C1 segment of cervical spinal cord (tissue), 14 donors: ENCODE measurements at regions not wholly inside any gene's neighbourhood (a gene's known extent, or its start where the extent isn't known, plus 50 kb on each side); places are given as distances from the start of the nearest gene placed in this dataset.
"Not testable (repeated sequence)": the region's sequence is repeated elsewhere in the genome, so short reads cannot be mapped to it uniquely, and the experiment has no call there.

Source experiments
- DNase-seq, 14 donors: peaks; one replicate each; lab custom pipeline; 2025; lab: John Stamatoyannopoulos, UW

DNA sequence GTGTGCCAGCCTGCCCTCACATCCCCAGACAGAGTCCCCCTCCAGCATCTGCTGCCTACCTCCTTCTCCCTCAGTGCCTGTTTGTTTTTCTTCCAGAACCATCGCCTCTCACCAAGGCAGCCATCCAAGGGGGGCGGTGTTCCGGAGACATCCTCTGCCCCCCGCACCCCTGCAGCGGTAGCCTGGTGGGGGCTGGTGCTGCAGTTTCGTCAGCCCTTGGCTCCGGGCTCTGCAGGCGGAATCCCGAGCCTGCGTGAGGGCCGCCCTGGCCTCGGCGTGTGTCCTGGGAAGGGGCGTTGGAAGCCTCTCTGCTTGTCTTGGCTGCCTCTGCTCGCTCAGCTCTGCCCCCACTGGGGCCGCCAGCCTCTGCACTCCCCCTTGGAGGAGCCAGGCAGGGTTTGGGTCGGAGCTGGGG, 126.0 kb upstream of the CIBAR2 start:
- peak in 10 of 14 donors; percentile 9 to 75 (median 38) for DNase-seq

DNA sequence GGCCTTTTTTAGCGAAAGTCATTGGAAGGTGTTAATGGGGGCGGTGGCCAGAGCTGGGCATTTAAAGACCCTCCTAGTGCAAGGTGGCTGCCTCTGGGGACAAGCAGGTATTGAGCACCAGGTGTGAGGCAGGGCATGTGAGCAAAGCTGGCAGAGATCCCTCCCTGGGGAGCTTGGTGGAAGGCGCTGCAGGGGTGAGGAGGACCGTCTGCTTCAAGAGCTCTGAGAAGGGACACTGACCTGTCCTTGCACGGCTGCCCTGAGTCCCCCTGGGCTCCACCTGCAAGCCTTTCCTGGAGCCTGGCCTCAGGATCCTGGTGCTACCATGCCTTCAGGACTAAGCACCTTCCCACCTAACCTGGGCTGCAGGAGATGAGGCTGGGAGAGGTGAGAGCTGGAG, 127.0 kb upstream of the CIBAR2 start:
- DNase-seq: no peak

DNA sequence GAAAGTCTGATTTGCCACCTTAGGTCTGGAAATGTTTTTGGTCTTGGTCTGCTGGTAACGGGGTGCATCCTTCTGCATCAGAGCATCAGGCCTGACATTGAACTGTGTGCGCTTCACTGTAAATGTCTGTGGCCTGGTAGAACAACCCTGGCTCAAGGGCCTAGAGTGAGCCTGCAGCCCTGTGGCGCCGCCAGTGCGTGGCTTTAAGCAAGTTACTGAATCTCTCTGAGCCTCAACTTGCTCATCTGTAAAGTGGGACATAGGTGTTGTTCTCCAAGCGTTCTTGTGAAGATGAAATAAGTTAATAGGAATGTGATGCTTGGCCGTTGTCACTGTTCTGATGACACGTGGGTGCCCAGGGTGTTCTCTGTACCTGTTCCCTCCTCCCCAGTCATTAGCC, 127.6 kb upstream of the CIBAR2 start:
- no peak for DNase-seq

DNA sequence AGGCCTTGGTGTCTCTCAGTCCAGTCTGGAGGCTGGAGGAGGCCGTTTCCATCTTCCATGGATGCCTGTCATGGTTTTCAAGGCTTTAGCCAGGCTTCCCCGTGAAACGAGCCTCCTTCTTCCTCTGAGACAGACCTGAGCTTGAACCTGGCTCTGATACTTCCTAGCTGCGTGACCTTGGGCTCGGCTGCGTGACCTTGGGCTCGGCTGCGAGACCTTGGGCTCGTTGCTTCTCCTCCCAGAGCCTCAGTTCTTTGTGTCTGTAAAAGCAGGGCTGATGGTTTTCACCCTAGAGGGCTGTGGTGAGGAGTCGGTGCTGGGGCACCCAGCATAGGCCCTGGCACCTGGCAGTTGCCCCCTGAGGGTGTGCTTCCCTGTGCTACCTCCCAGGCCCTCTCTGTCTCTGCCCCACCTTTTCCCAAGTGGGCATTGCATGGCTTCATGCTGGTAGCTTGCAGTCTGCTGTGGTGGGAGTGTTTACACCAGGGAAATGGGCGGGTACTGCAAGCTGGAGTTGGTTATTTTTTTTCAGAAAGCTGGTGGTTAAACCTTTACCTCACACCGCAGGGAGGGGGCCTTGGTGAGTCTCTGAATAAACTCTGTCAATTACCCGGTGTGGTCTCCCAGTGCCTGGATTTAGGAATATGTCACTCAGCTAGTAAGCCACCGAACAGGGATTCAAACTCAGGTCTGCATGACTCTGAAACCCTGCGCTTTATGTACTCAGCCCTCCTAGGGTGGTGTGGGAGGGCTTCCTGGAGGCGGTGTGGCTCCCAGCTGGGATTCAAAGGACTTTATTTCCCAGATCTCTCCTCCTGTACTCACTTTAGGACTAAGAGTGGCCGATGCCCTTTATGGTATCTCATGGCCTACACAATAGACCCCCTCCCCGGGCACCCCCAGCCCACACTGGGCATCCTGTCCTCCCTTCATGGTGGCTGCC, 129.0 kb upstream of the CIBAR2 start:
- no peak for DNase-seq

DNA sequence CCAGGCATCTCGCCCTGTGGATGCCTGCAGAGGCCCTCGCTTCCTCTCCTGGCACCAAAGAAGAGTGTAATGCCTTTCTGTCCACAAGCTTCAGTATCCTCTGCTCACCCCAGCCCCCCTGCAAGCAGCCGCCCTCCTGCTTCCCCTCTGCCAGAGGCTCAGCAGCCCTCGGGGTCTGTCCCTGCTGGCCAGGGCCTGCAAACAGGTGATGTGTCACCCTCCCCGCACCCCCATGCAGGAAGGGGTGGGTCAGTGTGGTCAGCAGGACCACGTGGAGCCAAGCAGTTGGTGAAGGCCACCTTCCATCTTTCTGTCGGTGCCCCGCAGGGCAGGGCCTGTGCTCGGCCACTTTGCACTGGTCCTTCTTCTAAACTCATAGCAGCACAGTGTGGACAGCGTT, 129.9 kb upstream of the CIBAR2 start:
- DNase-seq: peak in 1 of 14 donors; percentile 37

DNA sequence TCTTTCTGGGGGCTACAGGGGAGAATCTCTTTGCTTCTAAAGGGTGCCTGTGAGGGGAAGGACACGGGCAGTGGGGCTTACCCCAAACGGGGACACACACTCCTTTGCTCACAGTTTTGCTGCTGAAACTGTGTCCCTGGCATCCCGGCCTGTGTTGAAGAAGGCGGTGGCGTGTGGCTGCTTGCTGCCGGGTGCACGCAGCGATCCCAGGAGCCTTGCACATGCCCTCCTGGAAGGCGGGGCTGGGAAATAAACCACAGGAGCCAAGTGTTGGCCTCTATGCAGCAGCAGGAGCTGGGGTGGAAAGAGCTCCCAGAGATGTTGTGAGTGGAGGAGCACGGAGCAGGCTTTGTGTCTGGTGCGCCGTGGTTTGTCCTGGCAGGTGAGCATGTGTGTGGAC, 131.0 kb upstream of the CIBAR2 start:
- DNase-seq: no peak

DNA sequence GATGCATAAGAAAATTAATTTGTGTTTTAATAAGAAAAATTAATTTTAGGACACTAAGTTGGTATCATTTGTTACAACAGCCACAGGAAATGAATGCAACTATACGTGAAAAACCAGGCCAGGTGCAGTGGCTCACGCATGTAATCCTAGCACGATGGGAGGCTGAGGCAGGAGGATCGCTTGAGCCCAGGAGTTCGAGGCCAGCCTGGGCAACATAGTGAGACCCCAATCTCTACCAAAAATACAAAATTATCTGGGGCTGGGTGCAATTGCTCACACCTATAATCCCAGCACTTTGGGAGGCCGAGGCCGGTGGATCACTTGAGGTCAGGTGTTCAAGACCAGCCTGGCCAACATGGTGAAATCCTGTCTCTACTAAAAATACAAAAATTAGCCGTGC, 132.2 kb upstream of the CIBAR2 start:
- DNase-seq: not testable (repeated sequence)

DNA sequence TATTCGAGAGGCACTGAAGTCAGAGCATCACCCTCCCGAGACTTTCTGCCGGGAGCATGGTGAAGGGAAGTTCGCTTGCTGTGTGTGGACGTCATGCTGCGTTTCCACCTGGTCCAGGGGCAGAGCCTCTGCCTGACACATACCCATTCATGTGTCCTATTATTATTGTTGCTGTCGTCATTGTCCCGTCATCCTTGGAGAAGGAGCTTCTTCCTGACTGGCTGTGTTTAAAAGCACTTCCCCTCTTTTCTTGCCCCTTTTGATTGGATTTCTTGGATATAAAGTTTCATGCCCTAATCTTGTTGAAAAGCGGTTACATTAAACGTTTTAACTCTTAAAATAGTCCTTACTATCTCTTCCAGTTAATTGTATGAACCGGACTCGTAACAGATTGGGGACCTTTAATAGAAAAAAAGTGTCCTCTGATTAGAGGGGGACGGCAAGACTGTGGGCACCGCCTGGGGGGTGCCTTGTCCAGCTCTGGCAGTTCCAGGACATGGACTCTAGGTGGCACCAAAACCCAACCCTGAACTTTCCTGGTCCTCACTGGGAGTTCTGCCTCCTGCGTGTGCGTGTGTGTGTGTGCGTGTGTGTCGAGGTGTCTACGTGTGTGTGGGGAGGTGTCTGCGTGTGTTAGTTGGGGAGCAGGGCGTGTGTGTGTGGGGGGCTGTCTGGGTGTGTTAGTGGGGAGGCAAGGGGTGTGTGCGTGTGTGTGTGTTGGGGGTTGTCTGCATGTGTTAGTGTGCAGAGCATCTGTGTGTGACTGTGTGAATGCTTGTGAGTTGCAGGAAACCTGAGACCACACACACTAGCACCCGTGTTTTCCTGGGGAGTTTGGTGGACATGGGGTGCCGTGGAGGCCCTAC, 133.3 kb upstream of the CIBAR2 start:
- DNase-seq: peak in 6 of 14 donors; percentile 21 to 81 (median 34)

DNA sequence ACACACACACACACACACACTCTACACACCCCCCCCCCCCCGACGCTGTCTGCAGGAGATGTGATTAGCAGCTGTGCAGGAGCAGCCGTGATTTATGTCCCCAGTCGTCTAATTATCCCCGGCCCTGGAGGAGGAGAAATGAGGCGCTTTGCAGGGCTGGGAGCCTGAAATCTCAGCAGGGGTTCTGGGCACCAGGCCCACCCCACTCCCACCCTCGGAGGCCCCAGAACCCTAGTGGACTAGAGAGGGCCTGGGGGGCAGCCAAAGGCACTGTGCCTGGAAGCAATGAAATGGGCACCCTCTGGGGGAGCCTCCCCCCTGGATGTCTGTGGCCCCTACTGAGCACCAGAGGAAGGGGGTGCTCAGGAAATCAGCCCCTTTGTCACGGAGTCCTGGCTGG, 134.2 kb upstream of the CIBAR2 start:
- no peak for DNase-seq

DNA sequence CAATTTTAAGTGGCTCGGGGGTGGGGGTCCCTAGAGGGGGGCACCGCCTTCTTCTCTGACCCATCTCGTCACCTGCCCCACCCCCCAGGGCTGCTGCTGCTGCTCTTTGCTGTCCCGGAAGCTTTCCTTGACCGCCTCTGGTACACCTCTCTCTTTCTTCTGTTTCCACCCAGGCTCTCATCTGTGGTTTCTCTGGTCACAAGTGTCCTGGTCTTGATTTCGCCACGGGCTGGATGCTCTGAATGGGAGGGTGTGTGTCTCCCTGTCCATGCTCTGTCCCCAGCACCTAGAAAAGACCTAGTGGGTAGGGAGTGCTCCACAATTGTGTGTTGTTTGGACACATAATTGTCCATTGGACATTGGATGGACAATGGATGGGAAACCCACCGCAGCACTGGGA, 134.7 kb upstream of the CIBAR2 start:
- no peak for DNase-seq

DNA sequence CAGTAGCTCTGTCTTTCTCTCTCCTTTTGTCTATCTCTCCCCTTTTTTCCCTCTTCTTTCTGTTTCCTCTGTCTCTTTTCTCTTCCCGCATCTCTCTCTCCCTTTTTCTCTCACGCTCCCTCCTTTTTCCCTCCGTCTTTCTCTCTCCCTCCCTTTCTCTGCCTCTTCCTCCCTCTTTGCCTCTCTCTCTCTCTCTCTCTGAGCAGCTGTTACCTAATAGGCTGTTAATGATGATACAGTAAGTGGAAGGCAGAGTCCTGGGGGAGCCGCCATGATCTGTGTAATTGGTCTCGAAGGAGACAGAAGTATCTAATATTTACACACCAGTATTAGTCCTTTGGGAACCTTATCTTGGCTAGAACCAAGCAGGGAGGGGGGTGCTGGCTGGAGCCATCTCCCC, 136.1 kb upstream of the CIBAR2 start:
- no peak for DNase-seq

DNA sequence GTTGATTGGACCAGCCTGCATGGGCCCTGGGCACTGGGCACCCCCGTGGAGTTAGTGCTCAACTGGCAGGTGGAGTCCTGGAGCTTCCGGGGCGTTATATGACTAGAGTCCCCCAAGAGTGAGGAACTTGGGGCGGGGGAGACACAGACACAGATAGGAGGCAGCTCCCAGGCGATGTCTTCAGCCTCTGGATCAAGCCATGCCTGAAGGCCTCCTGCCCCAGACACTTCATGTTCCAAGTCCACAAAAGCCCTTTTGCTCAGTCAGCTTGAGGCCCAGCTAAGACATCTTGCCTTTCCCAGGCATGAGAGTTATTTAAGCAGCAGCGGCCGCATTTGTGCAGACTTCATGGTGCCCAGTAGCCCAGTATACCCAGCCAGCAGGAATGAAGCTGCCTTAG, 136.6 kb upstream of the CIBAR2 start:
- DNase-seq: no peak

DNA sequence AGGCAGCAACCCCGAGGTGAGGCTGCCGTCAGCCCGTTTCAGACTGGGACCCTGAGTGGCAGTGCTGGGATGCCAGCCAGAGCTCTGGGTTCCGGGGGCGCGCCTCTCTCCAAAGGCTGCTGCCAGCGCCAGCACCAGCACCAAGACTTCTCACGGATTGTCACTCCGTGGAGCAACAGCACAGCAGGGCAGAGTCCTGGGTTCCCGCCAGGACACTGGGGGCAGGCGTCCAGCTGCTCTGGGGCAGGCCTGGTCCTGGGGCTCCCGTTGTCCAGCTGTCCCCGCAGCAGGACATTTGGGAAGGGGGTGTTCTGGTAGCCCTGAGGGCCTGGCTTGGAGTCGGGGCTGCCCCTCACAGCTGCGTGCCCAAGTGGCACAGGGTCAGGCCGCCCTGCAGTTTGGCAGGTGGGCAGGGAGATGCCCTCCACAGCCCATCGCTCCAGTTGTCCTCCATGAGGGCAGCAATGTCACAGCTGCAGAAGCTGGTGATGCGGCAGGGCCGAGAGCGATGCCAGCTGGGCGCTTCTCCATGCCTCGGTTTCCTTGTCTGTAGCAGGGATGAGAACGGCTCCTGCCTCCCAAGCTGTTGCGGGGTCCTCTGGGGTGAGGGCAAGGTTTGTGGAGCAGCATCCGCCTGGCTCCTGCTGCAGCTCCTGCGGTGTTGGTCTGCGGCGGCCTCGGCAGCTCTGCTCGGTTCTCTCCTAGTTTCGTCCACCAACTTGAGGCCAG, 137.3 kb upstream of the CIBAR2 start:
- DNase-seq: peak in 8 of 14 donors; percentile 29 to 77 (median 47)

DNA sequence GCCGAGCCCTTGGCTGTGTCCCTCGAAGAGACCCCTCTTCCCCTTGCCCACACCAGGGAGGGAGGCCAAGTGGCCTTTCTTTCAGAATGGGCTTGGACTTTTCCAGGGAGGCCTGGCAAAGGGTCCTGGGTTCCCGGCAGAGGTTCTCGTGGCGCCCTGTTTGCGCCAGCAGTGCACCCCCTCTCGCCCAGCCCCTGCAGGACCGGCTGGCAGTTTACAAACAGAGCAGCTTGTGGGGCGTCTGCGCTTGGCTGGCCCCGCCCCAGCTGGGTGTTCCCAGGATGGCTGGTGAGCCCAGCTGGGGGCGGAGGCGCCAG, 137.8 kb upstream of the CIBAR2 start:
- DNase-seq: peak in 4 of 14 donors; percentile 32 to 85 (median 58)

DNA sequence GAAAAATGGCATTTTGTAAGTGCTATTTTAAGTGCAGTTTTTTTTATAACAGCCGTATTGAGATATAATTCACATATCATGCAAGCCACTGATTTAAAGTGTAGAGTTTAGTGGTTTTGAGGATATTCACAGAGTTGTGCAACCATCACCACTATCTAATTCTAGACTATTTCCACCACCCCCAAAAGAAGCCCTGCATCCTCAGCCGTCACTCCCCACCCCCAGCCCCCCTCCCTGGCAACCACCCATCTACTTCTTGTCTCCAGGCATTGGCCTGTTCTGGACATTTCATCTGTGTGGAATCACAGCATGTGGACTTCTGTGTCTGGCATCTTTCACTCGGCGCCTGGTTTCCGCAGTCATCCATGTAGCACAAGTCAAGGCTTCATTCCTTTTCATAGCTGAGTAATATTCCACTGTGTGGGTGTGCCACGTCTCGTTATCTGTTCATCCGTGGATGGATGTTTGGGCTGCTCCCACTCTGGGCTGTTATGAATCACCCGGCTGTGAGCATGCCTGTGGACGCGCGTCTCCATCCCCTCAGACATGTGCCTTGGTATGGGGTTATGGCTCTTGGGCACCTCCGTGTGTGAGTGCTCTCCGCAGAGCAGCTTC, 138.4 kb upstream of the CIBAR2 start:
- no peak for DNase-seq

DNA sequence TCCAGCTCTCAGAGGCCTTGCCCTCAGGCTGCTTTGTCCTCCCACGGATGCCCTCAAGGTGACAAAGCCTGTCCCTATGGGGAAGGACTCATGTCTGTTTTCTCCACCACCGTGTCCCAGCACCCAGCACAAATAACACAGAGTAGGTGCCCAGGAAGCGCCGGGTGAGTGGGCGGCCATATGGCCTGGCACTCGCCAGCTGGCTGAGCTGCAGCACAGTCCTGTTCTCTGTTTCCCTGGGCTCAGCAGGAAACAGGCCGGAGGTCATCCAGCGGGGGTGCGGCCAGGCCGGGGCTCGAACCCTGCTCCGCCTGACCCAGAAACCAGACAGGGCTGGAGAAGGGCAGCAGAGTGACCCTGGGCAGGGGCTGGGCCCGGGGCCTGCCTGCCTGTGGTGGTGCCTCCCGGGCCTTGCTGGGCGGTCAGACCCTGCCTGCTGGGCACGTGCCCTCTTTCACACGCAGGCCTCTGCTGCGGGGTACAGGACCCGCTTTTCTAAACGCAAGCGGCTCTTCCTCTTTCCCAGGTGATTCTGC, 139.0 kb upstream of the CIBAR2 start:
- no peak for DNase-seq

DNA sequence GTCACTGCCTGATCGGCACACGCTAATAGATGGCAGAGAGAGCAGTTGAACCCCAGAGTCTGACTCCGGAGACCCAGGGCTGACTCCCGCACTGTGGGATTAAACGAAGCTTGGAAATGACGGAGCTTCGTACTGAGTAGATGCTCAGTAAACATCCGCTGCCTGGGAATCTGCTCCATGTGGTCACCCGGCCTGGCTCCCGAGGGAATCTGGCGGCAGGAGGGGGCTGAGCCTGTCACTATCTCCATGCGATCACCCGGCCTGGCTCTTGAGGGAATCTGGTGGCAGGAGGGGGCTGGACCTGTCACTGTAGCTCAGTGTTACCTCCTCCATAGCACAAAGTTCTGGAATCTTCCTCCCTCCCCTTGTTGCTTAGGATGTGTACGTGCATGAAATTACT, 139.7 kb upstream of the CIBAR2 start:
- DNase-seq: no peak

DNA sequence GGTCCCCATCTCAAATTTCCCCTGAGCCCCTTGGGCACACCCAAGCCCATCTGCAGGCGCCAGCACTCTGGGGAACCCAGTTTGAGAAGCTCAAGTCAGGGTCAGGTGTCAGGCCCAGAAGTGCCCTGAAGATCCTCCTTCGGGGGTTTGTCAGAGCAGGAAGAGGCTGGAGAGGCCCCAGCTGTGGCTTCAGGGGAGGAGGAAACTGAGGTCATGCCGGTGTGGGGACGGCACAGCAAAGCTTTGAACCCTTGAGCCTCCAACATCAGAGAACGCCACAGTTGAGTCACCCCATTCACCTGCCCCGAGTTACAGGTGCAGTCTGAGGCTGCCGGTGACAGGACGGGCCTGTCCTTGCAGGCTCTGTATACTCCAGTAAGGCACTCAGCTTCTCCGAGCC, 140.2 kb upstream of the CIBAR2 start:
- no peak for DNase-seq

DNA sequence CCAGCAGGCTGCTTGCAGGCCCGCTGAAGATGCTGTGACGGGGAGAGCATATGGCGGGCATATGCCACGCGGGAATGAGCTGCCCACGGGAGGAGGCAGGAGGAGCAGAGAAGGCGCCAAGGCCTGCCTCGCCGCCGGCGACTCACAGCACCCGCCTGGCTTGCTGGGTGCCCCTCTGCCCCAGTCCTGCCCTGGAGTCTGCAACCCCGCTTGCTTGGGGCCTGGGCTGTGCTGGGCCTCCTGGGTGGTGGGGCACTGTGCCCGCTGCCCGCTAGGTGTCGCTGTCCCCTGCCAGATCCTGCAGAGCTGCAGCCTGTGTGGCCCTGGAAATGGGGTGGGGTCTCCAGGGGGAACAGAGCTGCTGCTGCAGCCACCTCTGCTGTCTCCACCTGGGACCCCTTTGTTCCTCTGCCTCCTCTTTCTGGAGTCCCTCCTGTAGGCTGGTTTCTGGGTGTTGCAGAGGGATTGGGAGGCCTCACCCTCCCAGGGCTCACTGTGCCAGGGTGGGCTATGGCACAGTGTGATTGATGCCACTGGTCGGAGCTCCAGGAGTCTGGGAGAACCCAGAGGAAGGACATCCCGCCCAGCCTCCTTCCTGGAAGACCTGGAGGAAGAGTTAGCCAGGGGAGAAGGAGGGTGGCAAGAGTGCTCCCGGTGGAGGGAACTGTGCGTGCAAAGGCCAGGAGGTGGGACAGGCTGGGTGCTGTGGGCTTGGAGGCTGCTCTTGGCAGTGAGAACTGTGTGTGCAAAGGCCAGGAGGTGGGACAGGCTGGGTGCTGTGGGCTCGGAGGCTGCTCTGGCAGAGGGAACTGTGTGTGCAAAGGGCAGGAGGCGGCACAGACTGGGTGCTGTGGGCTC, 141.0 kb upstream of the CIBAR2 start:
- peak in 9 of 14 donors; percentile 20 to 69 (median 39) for DNase-seq

DNA sequence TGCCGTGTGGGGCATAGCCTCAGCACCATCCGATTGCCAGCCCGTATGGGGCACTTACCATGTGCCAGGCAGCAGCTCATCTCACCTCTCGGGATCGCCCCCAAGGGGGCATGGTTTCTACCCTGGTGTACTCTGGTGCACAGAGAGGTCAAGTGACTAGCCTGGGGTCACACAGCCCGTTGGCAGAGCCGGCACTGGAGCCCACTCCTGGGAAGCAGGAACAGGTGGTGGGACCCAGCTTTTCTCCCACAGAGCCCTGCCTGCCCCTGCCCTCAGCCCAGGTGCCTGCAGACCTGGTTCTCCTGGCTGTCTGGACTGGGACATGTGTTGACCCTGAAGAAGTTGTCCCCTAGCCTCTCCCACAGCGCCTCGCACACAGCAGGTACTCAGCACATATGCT, 141.8 kb upstream of the CIBAR2 start:
- no peak for DNase-seq
